BJ (cell line): ENCODE measurements at regions not wholly inside any gene's neighbourhood (a gene's known extent, or its start where the extent isn't known, plus 50 kb on each side); places are given as distances from the start of the nearest gene placed in this dataset.

ENCODE experiments used
- CTCF ChIA-PET: fragments of 350-600 bp; formaldehyde crosslinking; extraction: SDS; loops from one replicate; lab custom pipeline; 2021; ENCODE audit warnings: antibody characterized with exemption, inconsistent platforms; lab: Yijun Ruan, JAX
- POLR2A ChIA-PET: fragments of 300-600 bp; sonication (Branson Sonifier 250); formaldehyde crosslinking; extraction: SDS; loops from one replicate; lab custom pipeline; 2021; ENCODE audit warnings: antibody characterized with exemption; lab: Charles Lee
- DNase-seq: peaks from one replicate; pipeline ENCODE4 v3.0.0-alpha.2; 2011; ENCODE audit warnings: low read depth
- H3K27me3 ChIP-seq: 2 replicates; pipeline ENCODE4 v1.6.0; 2011; ENCODE audit warnings: low read length; ENCODE audit not compliant: control insufficient read depth, insufficient read depth
- H3K36me3 ChIP-seq: 2 replicates; pipeline ENCODE4 v1.5.1; 2011; ENCODE audit warnings: low read length; ENCODE audit not compliant: control insufficient read depth, insufficient read depth
- H3K4me3 ChIP-seq: 2 replicates; pipeline ENCODE4 v1.5.1; 2011; ENCODE audit warnings: low read depth, mild to moderate bottlenecking, control low read depth, low read length
- TF ChIP-seq, protein P1 (sequence below): IDR thresholded peaks from 2 replicates; pipeline ENCODE4 v1.5.1; 2011; ENCODE audit warnings: low read depth, mild to moderate bottlenecking, control low read depth, inconsistent platforms, low read length, moderate library complexity; ENCODE audit not compliant: insufficient read depth

DNA sequence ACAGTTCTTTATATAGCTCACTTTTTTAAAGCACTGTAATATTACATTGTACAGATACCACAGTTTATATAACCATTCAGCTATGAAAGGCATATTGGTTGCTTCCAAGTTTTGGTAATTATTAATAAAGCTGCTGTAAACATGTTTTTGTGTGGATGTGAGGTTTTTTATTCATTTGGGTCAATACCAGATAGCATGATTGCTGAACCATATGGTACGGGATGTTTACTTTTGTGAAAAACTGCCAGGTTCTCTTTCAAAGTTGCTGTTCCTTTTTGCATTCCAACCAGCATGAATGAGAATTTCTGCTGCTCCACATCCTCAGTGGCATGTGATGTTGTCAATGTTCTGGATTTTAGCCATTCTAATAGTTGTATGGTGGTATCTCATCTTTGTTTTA lies 439.6 kb upstream of the NMUR2 start:
- ChIA-PET POLR2A (no interaction called here), CTCF (no interaction called here)
- no peak for DNase-seq
- TF ChIP-seq, protein P1, sequence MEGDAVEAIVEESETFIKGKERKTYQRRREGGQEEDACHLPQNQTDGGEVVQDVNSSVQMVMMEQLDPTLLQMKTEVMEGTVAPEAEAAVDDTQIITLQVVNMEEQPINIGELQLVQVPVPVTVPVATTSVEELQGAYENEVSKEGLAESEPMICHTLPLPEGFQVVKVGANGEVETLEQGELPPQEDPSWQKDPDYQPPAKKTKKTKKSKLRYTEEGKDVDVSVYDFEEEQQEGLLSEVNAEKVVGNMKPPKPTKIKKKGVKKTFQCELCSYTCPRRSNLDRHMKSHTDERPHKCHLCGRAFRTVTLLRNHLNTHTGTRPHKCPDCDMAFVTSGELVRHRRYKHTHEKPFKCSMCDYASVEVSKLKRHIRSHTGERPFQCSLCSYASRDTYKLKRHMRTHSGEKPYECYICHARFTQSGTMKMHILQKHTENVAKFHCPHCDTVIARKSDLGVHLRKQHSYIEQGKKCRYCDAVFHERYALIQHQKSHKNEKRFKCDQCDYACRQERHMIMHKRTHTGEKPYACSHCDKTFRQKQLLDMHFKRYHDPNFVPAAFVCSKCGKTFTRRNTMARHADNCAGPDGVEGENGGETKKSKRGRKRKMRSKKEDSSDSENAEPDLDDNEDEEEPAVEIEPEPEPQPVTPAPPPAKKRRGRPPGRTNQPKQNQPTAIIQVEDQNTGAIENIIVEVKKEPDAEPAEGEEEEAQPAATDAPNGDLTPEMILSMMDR, result no peak
- no peaks in the 10 kb centered on the region for H3K36me3 ChIP-seq
- no peaks in the 10 kb centered on the region for H3K27me3 ChIP-seq
- no peak overlapping the region for H3K4me3 ChIP-seq

DNA sequence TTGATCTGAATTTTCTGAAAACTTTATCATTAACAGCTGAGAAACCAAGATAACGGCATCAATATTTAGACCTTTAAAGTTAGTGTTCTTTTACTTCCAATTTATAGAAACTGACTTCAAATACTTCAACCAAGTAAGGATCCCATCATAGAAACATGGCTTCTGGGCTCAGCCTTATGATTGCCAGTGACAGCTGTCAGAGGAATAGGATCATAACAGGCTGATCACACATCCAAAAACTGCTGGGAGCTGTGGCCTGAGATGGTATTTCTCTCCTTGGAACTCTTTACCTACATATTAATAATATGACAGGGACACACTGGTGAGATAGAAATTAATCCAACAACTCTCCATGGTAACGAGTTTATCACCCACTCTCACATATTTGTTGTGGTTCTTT lies 448.3 kb upstream of the NMUR2 start:
- no peak for DNase-seq
- TF ChIP-seq, protein P1, result no peak
- Histone ChIP-seq H3K27me3 (no peaks in the 10 kb centered on the region), H3K4me3 (no peak overlapping the region), H3K36me3 (no peaks in the 10 kb centered on the region)
- ChIA-PET CTCF (no interaction called here), POLR2A (no interaction called here)

DNA sequence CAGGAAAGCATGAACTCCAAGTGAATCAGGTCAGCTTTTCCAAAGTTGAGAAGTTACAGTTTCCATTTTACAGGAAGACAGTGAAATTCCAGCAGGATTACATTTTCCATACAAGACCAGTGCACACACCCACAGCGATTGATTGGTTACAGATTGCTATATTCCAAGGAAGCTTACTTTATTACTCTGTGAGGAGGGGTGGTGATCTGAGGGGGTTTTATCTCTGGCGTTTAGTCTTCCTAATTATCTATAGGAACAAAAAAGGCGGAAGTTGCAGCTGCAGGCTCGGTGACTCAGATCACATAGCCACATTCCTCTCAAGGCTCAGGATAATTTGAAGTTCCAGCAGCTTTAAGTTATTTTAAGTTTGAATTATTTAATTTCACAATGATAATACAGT lies 450.4 kb upstream of the NMUR2 start:
- TF ChIP-seq, protein P1, result no peak
- POLR2A ChIA-PET, result no interaction called here
- no peaks in the 10 kb centered on the region for H3K27me3 ChIP-seq
- no peak for DNase-seq
- H3K4me3 ChIP-seq, result no peak overlapping the region
- no peaks in the 10 kb centered on the region for H3K36me3 ChIP-seq
- CTCF ChIA-PET, result no interaction called here

DNA sequence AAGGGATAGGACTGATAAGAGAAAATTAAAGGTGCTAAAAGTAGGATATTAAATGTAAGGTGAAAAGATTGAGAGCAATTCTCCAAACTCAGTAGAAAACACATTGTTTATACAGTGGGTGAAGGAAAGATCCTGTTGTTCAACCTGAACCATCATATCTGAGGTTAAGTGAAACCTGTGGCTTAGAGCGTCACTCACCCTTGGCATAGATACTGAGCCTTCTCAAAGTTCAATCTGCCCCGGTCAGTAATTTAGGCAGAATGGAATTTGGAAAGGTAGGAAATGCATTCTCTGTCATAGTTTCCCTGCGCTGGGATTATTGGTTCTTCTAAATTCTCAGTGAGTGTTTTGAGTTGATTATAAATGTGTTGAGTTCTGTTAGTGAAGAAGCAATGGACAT lies 456.2 kb upstream of the NMUR2 start:
- H3K36me3 ChIP-seq, result no peaks in the 10 kb centered on the region
- DNase-seq, result no peak
- POLR2A ChIA-PET, result no interaction called here
- no peaks in the 10 kb centered on the region for H3K27me3 ChIP-seq
- H3K4me3 ChIP-seq, result no peak overlapping the region
- CTCF ChIA-PET, result no interaction called here
- TF ChIP-seq, protein P1, result no peak

DNA sequence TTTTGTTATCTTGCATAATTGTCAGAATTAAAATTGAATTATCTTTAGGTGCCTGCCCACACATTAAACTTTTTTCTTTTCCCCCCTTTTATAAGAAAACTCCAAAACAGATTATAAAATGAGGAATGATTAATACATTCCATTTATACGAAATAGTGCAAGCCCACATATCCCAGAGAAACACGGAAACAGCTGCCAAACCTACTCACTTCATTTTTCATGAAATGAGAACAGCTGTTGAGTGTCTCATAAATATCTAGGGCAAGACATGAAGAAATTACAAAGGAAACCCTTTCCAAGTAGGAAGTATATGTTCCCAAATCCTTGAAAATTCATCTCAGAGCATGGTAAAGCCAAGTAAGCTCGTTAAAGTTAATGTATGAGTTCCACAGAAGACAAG lies 459.4 kb upstream of the NMUR2 start:
- ChIA-PET POLR2A (no interaction called here), CTCF (no interaction called here)
- TF ChIP-seq, protein P1, result no peak

More for the DNA sequence above, 459.4 kb upstream of the NMUR2 start:
- H3K36me3 ChIP-seq, result no peaks in the 10 kb centered on the region
- no peaks in the 10 kb centered on the region for H3K27me3 ChIP-seq
- no peak overlapping the region for H3K4me3 ChIP-seq
- no peak for DNase-seq
